ENCODE measurements at regions not wholly inside any gene's neighbourhood (a gene's known extent, or its start where the extent isn't known, plus 50 kb on each side); places are given as distances from the start of the nearest gene placed in this dataset.

DNA sequence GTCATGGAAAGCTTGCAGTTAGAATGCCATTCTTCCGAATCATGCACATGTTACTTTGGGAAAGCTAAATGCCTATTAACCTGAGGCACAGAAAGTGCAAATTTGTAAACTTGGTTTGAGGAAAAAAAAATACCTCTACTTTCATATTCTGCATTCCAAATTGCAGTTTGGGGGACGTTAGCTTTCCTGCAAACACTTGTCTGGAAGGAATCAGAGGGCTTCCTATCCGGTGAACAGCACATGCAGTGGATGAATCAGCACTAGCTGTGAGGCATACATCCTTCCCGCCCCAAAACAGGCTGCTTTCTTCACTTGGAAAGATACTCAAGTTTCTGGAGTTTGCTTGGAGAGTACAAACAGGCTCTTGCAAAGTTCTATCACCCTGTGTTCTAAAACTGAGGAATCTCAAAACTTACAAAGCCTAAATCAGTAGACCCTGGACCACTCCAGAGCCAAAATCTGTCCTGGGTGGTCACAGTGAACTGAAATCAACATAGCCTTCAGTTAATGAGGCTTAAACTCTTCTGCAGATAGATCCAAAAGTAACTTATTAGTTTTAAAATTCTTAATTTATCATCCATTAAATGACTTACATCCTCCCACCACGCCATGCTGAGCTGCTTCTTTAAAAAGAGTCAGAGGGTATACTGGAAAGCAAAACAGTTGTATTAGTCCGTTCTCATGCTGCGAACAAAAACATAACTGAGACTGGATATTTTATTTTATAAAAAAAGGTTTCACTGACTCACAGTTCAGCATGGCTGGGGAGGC lies 802.3 kb upstream of the ARGLU1 start:
- H3K4me1 Mint-ChIP-seq: peaks cover 4% of the 10 kb centered on the region
- H3K27ac Mint-ChIP-seq: peak overlapping the region; percentile 62 to 90 (median 79)
- H3K27me3 Mint-ChIP-seq (ENCODE audit: low read depth): peaks cover 4% of the 10 kb centered on the region
- no peaks in the 10 kb centered on the region for H3K9me3 Mint-ChIP-seq
- H3K36me3 Mint-ChIP-seq (ENCODE audit: low read depth): no peaks in the 10 kb centered on the region
- no peak overlapping the region for H3K4me3 Mint-ChIP-seq
- TF ChIP-seq CTCF (IDR thresholded peaks at IDR 0.05; ENCODE audit: unreplicated experiment in 3 of 3): no peak

GRCh38 chr13:107367258-107367657 lies 799.3 kb upstream of the ARGLU1 start:
- Mint-ChIP-seq H3K27me3 (ENCODE audit: low read depth) (peaks cover 4% of the 10 kb centered on the region), H3K36me3 (ENCODE audit: low read depth) (no peaks in the 10 kb centered on the region), H3K4me1 (peaks cover 4% of the 10 kb centered on the region), H3K9me3 (no peaks in the 10 kb centered on the region), H3K27ac (peak overlapping the region in 1 of 3 experiments; percentile 9), H3K4me3 (no peak overlapping the region)
- no peak for TF ChIP-seq CTCF (IDR thresholded peaks at IDR 0.05; ENCODE audit: unreplicated experiment in 3 of 3)

GRCh38 chr13:107365466-107366215 lies 797.7 kb upstream of the ARGLU1 start:
- H3K9me3 Mint-ChIP-seq: no peaks in the 10 kb centered on the region
- no peak for TF ChIP-seq CTCF (IDR thresholded peaks at IDR 0.05; ENCODE audit: unreplicated experiment in 3 of 3)

GRCh38 chr13:107364658-107365057 lies 796.7 kb upstream of the ARGLU1 start:
- Mint-ChIP-seq H3K4me1 (no peaks in the 10 kb centered on the region), H3K36me3 (ENCODE audit: low read depth) (no peaks in the 10 kb centered on the region), H3K9me3 (no peaks in the 10 kb centered on the region), H3K27me3 (ENCODE audit: low read depth) (no peaks in the 10 kb centered on the region), H3K27ac (no peak overlapping the region), H3K4me3 (no peak overlapping the region)
- no peak for TF ChIP-seq CTCF (IDR thresholded peaks at IDR 0.05; ENCODE audit: unreplicated experiment in 3 of 3)

More at GRCh38 chr13:107365466-107366215, 797.7 kb upstream of the ARGLU1 start:
- H3K36me3 Mint-ChIP-seq (ENCODE audit: low read depth): no peaks in the 10 kb centered on the region
- H3K27ac Mint-ChIP-seq: no peak overlapping the region
- no peaks in the 10 kb centered on the region for H3K27me3 Mint-ChIP-seq (ENCODE audit: low read depth)
- H3K4me3 Mint-ChIP-seq: no peak overlapping the region
- H3K4me1 Mint-ChIP-seq: peaks cover 4% of the 10 kb centered on the region

DNA sequence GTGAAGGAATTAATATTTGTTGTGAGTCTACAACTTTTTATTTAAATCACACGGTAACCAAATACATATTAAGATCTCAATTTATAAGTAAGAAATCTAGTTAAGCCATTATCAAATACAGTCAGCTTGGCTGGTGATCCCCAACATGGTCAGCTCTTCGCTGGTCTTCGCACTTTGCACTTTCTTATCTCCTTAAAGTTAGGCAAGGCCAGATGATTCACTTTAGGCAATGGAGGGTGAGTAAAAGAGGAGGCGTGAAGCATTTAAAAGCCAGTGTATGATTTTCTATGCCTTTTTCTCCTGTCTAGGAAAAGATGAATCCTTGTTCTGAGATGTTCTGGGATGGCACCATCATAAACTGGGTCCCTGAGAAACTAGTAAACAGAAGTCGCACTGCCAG lies 793.7 kb upstream of the ARGLU1 start:
- Mint-ChIP-seq H3K4me1 (peaks cover 5% of the 10 kb centered on the region), H3K27me3 (ENCODE audit: low read depth) (no peaks in the 10 kb centered on the region), H3K9me3 (no peaks in the 10 kb centered on the region), H3K27ac (no peak overlapping the region), H3K36me3 (ENCODE audit: low read depth) (no peaks in the 10 kb centered on the region), H3K4me3 (no peak overlapping the region)
- TF ChIP-seq CTCF (IDR thresholded peaks at IDR 0.05; ENCODE audit: unreplicated experiment in 3 of 3): no peak
